SU-DHL-6 (cell line): ENCODE measurements at regions not wholly inside any gene's neighbourhood (a gene's known extent, or its start where the extent isn't known, plus 50 kb on each side); places are given as distances from the start of the nearest gene placed in this dataset.

Source experiments
- EZH2phosphoT487 ChIP-seq: fragments of 200-600 bp; sonication (generic), shearing (Covaris generic); conservative IDR thresholded peaks from 2 replicates; pipeline ENCODE4 v1.6.1; 2018; ENCODE audit warnings: mild to moderate bottlenecking, antibody characterized with exemption, low read length, moderate library complexity, mixed read lengths
- TF ChIP-seq, protein P1 (sequence below): fragments of 200-600 bp; sonication (generic); IDR thresholded peaks from one replicate; pipeline ENCODE4 v1.5.1; 2017; ENCODE audit warnings: antibody characterized with exemption, mild to moderate bottlenecking, low read length, moderate library complexity; ENCODE audit not compliant: insufficient read depth, poor library complexity, severe bottlenecking

DNA sequence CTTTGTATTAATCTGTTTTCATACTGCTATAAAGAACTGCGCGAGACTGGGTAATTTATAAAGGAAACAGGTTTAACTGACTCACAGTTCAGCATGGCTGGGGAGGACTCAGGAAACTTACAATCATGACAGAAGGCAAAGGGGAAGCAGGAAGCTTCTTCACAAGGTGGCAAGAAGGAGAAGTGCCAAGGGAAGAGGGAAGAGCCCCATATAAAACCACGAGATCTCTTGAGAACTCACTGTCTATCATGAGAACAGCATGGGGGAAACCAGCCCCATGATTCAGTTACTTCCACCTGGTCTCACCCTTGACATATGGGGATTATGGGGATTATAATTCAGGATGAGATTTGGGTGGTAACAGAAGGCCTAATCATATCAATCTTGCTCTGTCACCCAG is 60.9 kb upstream of the CHD1 start:
- TF ChIP-seq, protein P1, sequence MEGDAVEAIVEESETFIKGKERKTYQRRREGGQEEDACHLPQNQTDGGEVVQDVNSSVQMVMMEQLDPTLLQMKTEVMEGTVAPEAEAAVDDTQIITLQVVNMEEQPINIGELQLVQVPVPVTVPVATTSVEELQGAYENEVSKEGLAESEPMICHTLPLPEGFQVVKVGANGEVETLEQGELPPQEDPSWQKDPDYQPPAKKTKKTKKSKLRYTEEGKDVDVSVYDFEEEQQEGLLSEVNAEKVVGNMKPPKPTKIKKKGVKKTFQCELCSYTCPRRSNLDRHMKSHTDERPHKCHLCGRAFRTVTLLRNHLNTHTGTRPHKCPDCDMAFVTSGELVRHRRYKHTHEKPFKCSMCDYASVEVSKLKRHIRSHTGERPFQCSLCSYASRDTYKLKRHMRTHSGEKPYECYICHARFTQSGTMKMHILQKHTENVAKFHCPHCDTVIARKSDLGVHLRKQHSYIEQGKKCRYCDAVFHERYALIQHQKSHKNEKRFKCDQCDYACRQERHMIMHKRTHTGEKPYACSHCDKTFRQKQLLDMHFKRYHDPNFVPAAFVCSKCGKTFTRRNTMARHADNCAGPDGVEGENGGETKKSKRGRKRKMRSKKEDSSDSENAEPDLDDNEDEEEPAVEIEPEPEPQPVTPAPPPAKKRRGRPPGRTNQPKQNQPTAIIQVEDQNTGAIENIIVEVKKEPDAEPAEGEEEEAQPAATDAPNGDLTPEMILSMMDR = no peak
- TF ChIP-seq EZH2phosphoT487 = no peak
